ENCODE measurements at regions not wholly inside any gene's neighbourhood (a gene's known extent, or its start where the extent isn't known, plus 50 kb on each side); places are given as distances from the start of the nearest gene placed in this dataset.

- Mint-ChIP-seq H3K27me3 (ENCODE audit: low read depth) (no peaks in the 10 kb centered on the region), H3K36me3 (ENCODE audit: low read depth) (no peaks in the 10 kb centered on the region), H3K9me3 (no peaks in the 10 kb centered on the region), H3K4me1 (no peaks in the 10 kb centered on the region), H3K27ac (ENCODE audit: unreplicated experiment) (peak overlapping the region; percentile 4), H3K4me3 (no peak overlapping the region)
- DNase-seq (ENCODE audit: low read depth, low spot score), result no peak
- no peak for TF ChIP-seq CTCF (conservative IDR thresholded peaks at IDR 0.05)
These were observed 428.5 kb upstream of the FBXO33 start for GRCh38 chr14:39860596-39861228.

GRCh38 chr14:39859314-39859713 lies 427.1 kb upstream of the FBXO33 start:
- H3K4me1 Mint-ChIP-seq, result peaks cover 2% of the 10 kb centered on the region
- H3K27me3 Mint-ChIP-seq (ENCODE audit: low read depth), result no peaks in the 10 kb centered on the region
- no peak for TF ChIP-seq CTCF (conservative IDR thresholded peaks at IDR 0.05)

GRCh38 chr14:39857376-39858055 lies 425.3 kb upstream of the FBXO33 start:
- Mint-ChIP-seq H3K9me3 (no peaks in the 10 kb centered on the region), H3K36me3 (ENCODE audit: low read depth) (no peaks in the 10 kb centered on the region), H3K4me3 (no peak overlapping the region), H3K27me3 (ENCODE audit: low read depth) (no peaks in the 10 kb centered on the region), H3K4me1 (peaks cover 7% of the 10 kb centered on the region), H3K27ac (ENCODE audit: unreplicated experiment) (no peak overlapping the region)
- DNase-seq (ENCODE audit: low read depth, low spot score), result no peak
- no peak for TF ChIP-seq CTCF (conservative IDR thresholded peaks at IDR 0.05)

More at GRCh38 chr14:39859314-39859713, 427.1 kb upstream of the FBXO33 start:
- Mint-ChIP-seq H3K9me3 (no peaks in the 10 kb centered on the region), H3K27ac (ENCODE audit: unreplicated experiment) (no peak overlapping the region), H3K4me3 (no peak overlapping the region), H3K36me3 (ENCODE audit: low read depth) (no peaks in the 10 kb centered on the region)
- DNase-seq (ENCODE audit: low read depth, low spot score), result no peak

GRCh38 chr14:39853441-39853840 lies 421.2 kb upstream of the FBXO33 start:
- DNase-seq (ENCODE audit: low read depth, low spot score), result no peak
- Mint-ChIP-seq H3K27ac (ENCODE audit: unreplicated experiment) (no peak overlapping the region), H3K4me3 (no peak overlapping the region), H3K4me1 (peaks cover 7% of the 10 kb centered on the region), H3K27me3 (ENCODE audit: low read depth) (no peaks in the 10 kb centered on the region), H3K36me3 (ENCODE audit: low read depth) (no peaks in the 10 kb centered on the region), H3K9me3 (no peaks in the 10 kb centered on the region)
- TF ChIP-seq CTCF (conservative IDR thresholded peaks at IDR 0.05), result no peak

- H3K9me3 Mint-ChIP-seq, result no peaks in the 10 kb centered on the region
- peaks cover 7% of the 10 kb centered on the region for H3K4me1 Mint-ChIP-seq
- no peak for TF ChIP-seq CTCF (conservative IDR thresholded peaks at IDR 0.05)
- H3K4me3 Mint-ChIP-seq, result no peak overlapping the region
- no peaks in the 10 kb centered on the region for H3K27me3 Mint-ChIP-seq (ENCODE audit: low read depth)
- no peak for DNase-seq (ENCODE audit: low read depth, low spot score)
- H3K27ac Mint-ChIP-seq (ENCODE audit: unreplicated experiment), result no peak overlapping the region
- no peaks in the 10 kb centered on the region for H3K36me3 Mint-ChIP-seq (ENCODE audit: low read depth)
These were observed 419.0 kb upstream of the FBXO33 start for GRCh38 chr14:39851202-39851601.

Measured in neural crest cell (in vitro differentiated cells).